Skeletal muscle cell (primary cell): ENCODE measurements at regions not wholly inside any gene's neighbourhood (a gene's known extent, or its start where the extent isn't known, plus 50 kb on each side); places are given as distances from the start of the nearest gene placed in this dataset.
"Not testable (repeated sequence)": the region's sequence is repeated elsewhere in the genome, so short reads cannot be mapped to it uniquely, and the experiment has no call there.

Experiments used
- DNase-seq: peaks from one replicate; pipeline ENCODE4 v3.0.0-alpha.2; 2010; ENCODE audit warnings: low read depth
- H3K4me3 ChIP-seq: 2 replicates; pipeline ENCODE4 v1.5.1; 2011; ENCODE audit warnings: low read depth, mild to moderate bottlenecking, control low read depth, low read length, moderate library complexity

- no peak overlapping the region for H3K4me3 ChIP-seq
- no peak for DNase-seq
Observed at GRCh38 chr13:101003566-101003965, 329.0 kb upstream of the TMTC4 start.

- no peak for DNase-seq
- no peak overlapping the region for H3K4me3 ChIP-seq
Observed at GRCh38 chr13:100989392-100989791, 314.8 kb upstream of the TMTC4 start.

- no peak for DNase-seq
- H3K4me3 ChIP-seq, result no peak overlapping the region
Observed at GRCh38 chr13:100988921-100989320, 314.3 kb upstream of the TMTC4 start.

- H3K4me3 ChIP-seq, result no peak overlapping the region
- DNase-seq, result peak; percentile 6
Observed at GRCh38 chr13:100987948-100988347, 313.4 kb upstream of the TMTC4 start.

GRCh38 chr13:100986571-100986970 is 312.0 kb upstream of the TMTC4 start:
- DNase-seq, result no peak
- no peak overlapping the region for H3K4me3 ChIP-seq

DNA sequence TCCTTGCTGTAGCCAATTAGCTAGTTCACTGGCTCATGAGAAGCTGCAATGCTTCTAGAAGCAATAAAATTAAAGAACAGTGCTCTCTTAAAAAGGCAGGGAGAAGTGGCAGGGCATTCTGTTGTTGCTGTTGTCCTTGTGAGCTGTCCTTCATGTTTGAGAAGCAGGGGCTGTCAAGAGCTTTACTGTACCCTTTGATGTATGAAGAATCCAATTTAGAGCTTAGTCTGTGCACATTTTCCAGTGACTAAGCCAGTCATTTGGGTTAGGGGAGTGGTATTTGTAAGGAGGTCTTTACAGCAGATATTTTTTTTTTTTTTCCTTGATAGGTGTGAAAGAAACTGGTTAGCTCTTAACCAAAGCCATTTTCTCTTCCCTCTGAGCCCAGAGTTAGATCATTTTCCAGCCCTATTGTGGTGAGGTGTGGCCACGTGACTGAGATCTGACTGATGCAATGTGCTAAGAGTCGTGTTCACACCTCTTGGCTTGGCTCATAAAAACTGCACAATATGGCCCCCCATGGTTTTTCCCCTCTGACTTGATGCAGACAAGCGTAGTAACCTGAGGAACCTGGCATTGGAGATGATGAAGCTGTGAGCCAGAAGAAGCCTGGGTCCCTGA is 309.6 kb upstream of the TMTC4 start:
- no peak overlapping the region for H3K4me3 ChIP-seq
- no peak for DNase-seq

DNA sequence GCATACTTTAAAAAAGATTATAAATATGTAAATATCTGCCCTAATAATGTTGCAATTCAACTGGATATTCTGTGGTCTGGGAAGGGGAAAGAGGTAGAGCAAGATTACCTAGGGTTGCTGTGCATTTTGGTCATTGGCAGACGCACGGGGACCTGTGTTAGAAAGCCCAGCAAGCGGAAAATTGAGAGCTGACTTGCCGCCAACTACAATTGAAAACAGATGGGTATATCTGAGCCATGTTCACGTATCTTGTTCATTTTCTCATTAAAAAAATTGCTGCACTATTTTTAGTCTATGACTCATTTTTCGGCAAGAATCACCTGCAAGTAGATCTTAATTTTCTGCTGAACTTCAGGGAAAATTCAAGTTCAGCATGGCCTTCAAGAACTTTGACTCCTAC is 308.5 kb upstream of the TMTC4 start:
- no peak overlapping the region for H3K4me3 ChIP-seq
- DNase-seq, result no peak

DNA sequence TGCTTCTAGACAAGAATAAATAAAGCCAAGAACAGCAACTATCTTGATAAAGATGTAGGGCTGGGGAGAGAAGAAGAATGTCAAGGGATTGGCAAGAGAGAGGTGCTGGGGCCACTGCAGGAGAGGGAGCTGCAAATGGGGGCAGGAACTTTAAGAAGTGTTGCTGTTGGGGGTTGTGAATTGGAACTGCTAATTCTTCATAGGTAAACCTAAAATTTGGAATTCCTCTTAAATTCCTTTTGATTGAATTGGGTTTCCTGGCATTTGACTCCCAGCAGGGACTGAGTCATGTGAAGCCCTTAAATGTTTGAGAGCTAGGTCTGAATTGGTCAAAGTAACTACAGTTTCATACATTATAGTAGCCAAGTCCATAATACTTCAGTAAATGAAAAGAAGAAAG is 305.6 kb upstream of the TMTC4 start:
- no peak overlapping the region for H3K4me3 ChIP-seq
- no peak for DNase-seq

- DNase-seq, result no peak
Observed at GRCh38 chr13:100977841-100978240, 303.2 kb upstream of the TMTC4 start.

GRCh38 chr13:100976993-100977392 is 302.4 kb upstream of the TMTC4 start:
- H3K4me3 ChIP-seq, result no peak overlapping the region
- no peak for DNase-seq

More at GRCh38 chr13:100977841-100978240, 303.2 kb upstream of the TMTC4 start:
- H3K4me3 ChIP-seq, result no peak overlapping the region

DNA sequence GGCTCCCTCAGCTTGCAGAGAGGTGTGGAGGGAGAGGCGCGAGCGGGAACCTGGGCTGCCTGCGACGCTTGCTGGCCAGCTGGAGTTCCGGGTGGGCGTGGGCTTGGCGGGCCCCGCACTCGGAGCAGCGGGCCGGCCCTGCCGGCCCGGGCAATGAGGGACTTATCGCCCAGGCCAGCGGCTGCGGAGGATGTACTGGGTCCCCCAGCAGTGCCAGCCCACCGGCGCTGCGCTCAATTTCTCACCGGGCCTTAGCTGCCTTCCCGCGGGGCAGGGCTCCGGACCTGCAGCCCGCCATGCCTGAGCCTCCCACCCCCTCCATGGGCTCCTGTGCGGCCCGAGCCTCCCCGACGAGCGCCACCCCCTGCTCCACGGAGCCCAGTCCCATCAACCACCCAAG is 301.1 kb upstream of the TMTC4 start:
- not testable (repeated sequence) for DNase-seq, H3K4me3 ChIP-seq

GRCh38 chr13:100962585-100962984 is 288.0 kb upstream of the TMTC4 start:
- H3K4me3 ChIP-seq, result no peak overlapping the region
- no peak for DNase-seq

- no peak for DNase-seq
- no peak overlapping the region for H3K4me3 ChIP-seq
Observed at GRCh38 chr13:100961186-100961585, 286.6 kb upstream of the TMTC4 start.

- DNase-seq, result no peak
- no peak overlapping the region for H3K4me3 ChIP-seq
Observed at GRCh38 chr13:100958831-100959230, 284.2 kb upstream of the TMTC4 start.

- DNase-seq, result no peak
- H3K4me3 ChIP-seq, result no peak overlapping the region
Observed at GRCh38 chr13:100957741-100958140, 283.1 kb upstream of the TMTC4 start.

DNA sequence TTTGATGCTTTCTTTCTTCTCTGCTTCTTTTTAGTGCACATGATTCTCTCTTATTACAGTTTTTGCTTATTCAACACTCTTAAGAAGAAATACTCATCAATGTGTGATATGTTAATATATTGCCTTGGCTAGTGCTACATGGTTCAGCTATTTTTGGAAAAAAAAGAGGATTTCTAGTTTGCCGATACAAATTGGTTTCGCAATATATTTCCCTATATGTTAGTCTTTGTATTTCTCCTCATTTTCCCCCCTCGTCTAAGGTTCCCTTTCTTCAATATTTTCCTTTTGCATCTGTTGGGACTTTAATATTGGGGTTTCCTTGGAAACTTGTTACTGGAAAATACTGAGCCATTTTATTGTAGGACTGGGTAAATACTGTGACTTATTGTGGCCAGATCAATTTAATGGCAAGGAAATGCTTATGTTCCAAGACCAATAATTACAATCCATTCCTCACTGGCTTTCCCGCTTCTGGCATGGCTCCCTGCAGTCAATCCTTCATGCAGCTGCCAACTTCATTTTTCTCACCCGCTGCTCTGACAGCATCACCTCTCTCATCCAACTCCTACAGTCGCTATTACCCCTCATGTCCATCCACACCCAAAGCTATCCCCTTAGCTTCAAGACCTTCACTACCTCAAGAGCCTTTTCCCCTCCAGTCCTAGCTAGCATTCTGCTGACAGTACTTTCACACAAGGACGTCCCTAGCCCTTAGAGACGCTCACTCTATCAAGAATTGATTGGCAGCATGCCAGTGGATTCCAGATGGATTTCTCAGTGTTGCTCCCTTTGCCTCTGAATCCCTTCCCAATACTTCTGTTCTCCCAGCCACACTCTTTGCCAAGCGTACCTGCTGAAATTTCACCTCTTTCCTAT is 280.1 kb upstream of the TMTC4 start:
- H3K4me3 ChIP-seq, result no peak overlapping the region
- DNase-seq, result no peak

DNA sequence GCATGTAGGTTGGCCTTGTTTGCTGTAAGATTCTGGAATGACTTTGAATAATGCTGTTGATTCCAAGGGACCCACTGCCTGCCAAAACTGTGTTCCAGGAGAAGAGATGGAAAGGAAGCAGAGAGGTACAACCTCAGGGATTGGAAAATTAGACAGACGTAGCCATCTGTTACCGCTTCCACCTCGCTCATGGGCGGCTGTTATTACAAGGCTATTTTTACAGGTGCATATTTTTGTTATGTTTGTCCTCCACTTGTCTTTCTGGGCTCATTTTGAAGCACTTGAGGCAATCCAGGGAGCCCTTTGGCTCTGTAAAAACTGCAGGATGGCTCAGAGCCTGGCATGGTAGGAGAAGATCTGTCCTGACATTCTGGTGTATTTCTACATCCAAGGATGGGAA is 276.4 kb upstream of the TMTC4 start:
- no peak overlapping the region for H3K4me3 ChIP-seq

GRCh38 chr13:100948937-100949336 is 274.3 kb upstream of the TMTC4 start:
- not testable (repeated sequence) for H3K4me3 ChIP-seq

More for the DNA sequence above, 276.4 kb upstream of the TMTC4 start:
- DNase-seq, result no peak

DNA sequence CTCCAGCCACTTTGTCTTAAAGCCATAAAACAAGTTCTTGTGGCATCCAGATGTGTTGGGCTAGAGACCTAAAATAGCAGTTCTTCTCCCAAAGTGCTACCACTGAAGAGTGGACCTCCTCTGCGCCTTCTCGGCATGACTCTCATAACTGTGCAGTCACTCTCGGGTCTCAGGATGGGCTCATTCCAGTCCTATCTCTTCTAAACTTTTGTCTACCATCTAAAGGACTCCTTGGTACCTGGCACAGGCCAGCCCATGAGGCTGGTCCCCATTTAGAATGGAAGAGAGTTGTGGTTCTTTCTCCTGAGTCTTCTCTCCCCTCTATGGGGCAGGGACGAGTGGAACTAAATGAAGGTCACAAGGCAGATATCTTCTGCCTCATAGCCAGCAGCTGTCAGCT is 272.0 kb upstream of the TMTC4 start:
- H3K4me3 ChIP-seq, result no peak overlapping the region
- no peak for DNase-seq

More at GRCh38 chr13:100948937-100949336, 274.3 kb upstream of the TMTC4 start:
- not testable (repeated sequence) for DNase-seq

DNA sequence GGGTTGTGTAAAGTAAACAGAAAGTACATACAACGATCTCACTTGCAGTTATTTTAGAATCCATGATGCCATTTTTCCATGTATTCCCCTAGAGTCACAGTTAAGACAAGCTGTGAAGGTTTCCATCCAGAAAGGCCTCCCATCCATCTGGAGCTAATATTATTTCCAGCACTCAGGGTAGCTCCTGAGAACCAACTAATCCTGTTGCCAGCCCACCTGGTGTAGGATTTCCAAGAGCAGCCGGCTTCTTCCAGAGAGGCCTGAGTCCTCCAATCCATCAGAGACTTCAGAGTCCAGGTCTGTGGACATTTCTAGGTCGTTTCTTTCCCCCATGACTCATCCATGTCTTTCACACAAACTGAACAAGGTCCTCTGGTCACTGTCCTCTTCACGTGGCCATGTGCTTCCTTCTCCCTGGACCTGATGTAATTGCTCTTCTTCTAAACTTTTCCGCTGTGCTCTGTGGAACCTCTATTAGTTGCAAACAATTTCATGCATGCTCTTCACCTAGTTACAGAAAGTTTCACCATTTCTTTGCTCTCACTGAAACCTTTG is 270.3 kb upstream of the TMTC4 start:
- no peak for DNase-seq
- no peak overlapping the region for H3K4me3 ChIP-seq

DNA sequence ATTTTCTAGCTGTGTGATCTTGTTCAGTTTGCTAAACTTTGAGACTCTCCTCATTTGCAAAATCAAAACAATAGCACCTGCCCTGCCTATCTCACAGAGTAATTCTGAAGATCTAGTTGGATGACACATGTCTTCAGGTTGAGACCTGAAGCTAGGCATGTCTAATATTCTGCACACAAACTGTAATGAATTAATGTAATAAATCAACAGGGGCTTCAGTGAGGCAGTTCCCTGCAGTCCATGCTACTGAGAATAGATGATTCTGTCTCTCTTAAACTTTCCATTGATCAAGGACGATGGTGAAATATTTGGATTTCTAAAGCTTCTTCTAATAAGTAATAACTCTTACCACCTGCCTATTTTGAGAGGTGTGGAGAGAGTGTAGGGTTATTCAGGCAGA is 268.1 kb upstream of the TMTC4 start:
- DNase-seq, result no peak
- no peak overlapping the region for H3K4me3 ChIP-seq
